Epithelial cell of proximal tubule (primary cell): ENCODE measurements at regions not wholly inside any gene's neighbourhood (a gene's known extent, or its start where the extent isn't known, plus 50 kb on each side); places are given as distances from the start of the nearest gene placed in this dataset.

Experiments
- DNase-seq: peaks from one replicate; pipeline ENCODE4 v3.0.0-alpha.2; 2011; ENCODE audit warnings: low read depth
- H3K4me3 ChIP-seq: 2 replicates; pipeline ENCODE4 v1.5.1; 2011; ENCODE audit warnings: low read depth, mild to moderate bottlenecking, low read length
- CTCF ChIP-seq: conservative IDR thresholded peaks from 2 replicates; pipeline ENCODE4 v1.5.1; 2012; ENCODE audit warnings: low read depth, mild to moderate bottlenecking, low read length

GRCh38 chr5:171578829-171579491 is 159.5 kb downstream of the FGF18 start:
- no peak for TF ChIP-seq CTCF
- no peak overlapping the region for H3K4me3 ChIP-seq
- DNase-seq: no peak

DNA sequence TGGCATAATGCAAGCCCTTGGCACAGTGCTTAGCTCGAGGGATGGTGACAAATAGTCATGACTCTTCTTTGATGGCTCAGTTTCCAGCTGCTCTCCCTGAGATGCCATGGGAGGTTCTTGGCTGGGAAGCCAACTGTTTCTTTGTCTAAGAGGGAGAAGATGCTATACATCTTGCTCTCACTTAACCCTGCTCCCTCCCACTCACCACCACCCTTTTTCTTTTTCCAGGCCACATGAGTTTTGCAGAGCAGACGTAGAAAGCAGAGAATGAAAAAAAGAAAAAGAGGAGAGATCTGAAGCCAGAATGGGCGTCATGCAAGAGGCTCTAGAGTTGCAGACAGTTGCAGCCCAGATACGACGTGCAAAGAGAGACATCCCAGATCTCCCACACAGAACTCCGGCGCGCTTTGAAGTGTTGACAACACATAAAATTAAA is 160.5 kb downstream of the FGF18 start:
- no peak for TF ChIP-seq CTCF
- no peak for DNase-seq

DNA sequence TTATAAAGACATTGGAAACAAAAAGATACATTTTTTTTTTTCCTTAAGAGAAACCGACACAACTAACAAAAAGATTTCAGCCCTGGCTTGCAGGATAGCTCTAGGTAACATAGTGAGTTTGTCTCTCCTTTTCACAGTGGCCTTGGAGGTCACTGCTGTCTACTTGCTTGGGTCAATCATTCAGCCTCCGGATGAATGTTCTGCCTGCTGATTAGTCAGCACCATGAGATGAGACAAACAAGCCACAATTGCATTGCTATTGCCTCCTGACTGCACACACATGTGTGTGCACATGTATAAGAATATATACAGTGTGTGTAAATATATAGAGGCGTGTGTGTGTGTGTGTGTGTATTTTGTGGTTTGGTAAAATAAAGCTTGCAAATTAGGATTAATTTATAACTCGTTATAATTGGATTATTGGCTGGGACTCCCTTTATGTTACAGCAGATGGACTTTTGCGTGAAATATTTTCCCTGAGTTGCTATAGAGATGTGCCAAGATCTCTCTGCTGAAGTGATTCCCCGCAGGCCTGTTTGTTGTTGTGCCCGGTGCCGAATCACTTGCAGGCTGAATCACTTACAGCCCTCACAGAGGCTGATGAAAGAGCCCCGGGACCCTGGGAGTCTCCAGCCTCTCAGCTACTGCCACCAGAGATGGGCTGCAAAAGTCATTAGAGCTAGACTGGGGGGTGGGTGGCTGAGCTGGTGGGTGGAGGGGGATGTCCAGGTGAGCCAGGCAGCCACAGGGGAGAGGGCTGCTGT is 161.2 kb downstream of the FGF18 start:
- no peak for TF ChIP-seq CTCF
- H3K4me3 ChIP-seq: no peak overlapping the region
- DNase-seq: peak; percentile 15

More for the DNA sequence above, 160.5 kb downstream of the FGF18 start:
- no peak overlapping the region for H3K4me3 ChIP-seq

GRCh38 chr5:171581781-171582180 is 162.3 kb downstream of the FGF18 start:
- no peak for DNase-seq
- no peak overlapping the region for H3K4me3 ChIP-seq
- no peak for TF ChIP-seq CTCF

DNA sequence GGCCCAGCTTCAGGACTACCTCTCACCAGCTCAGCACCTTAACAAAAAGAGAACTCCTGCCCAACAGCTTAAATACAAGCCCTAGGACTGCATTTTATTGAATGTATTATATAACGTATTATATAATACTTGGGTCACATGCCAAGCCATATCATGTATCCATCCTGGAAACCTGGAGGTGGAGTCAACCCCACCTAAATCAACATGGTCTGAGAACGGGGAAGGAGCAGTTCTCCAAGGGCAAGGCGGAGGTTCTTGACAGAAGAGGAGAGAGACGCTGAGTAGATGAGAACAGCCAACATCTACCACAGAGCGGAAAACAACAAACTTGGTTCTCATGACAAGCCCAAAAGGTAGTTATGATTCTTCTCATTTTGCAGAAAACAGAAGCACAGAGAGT is 163.4 kb downstream of the FGF18 start:
- no peak for DNase-seq
- no peak overlapping the region for H3K4me3 ChIP-seq
- no peak for TF ChIP-seq CTCF

- no peak for DNase-seq
- no peak overlapping the region for H3K4me3 ChIP-seq
- TF ChIP-seq CTCF: no peak
Observed at GRCh38 chr5:171585981-171586380, 166.5 kb downstream of the FGF18 start.

- no peak for TF ChIP-seq CTCF
- DNase-seq: no peak
- H3K4me3 ChIP-seq: no peak overlapping the region
Observed at GRCh38 chr5:171586436-171586835, 167.0 kb downstream of the FGF18 start.
